Osteocyte (in vitro differentiated cells): ENCODE measurements at regions not wholly inside any gene's neighbourhood (a gene's known extent, or its start where the extent isn't known, plus 50 kb on each side); places are given as distances from the start of the nearest gene placed in this dataset.

Experiments
- DNase-seq: peaks from one replicate; pipeline ENCODE4 v3.0.0; 2021; ENCODE audit warnings: mixed read lengths; ENCODE audit not compliant: unreplicated experiment; ENCODE audit errors: extremely low spot score
- H3K27ac Mint-ChIP-seq: one replicate; pipeline ENCODE4 v1.8.0; 2021; ENCODE audit warnings: mild to moderate bottlenecking, mixed read lengths; ENCODE audit not compliant: unreplicated experiment
- H3K27me3 Mint-ChIP-seq: one replicate; pipeline ENCODE4 v1.8.0; 2021; ENCODE audit warnings: mixed read lengths; ENCODE audit not compliant: unreplicated experiment
- H3K36me3 Mint-ChIP-seq: one replicate; pipeline ENCODE4 v1.8.0; 2021; ENCODE audit warnings: mixed read lengths; ENCODE audit not compliant: unreplicated experiment
- H3K4me1 Mint-ChIP-seq: one replicate; pipeline ENCODE4 v1.8.0; 2021; ENCODE audit warnings: mixed read lengths; ENCODE audit not compliant: unreplicated experiment
- H3K4me3 Mint-ChIP-seq: one replicate; pipeline ENCODE4 v1.8.0; 2021; ENCODE audit warnings: mild to moderate bottlenecking, moderate library complexity, mixed read lengths; ENCODE audit not compliant: unreplicated experiment
- H3K9me3 Mint-ChIP-seq: one replicate; pipeline ENCODE4 v1.8.0; 2021; ENCODE audit warnings: mixed read lengths; ENCODE audit not compliant: unreplicated experiment
- TF ChIP-seq, protein P1 (sequence below): fragments of 200-600 bp; sonication (generic); IDR thresholded peaks from 2 replicates; pipeline ENCODE4 v1.5.0; 2021; ENCODE audit warnings: antibody characterized with exemption, mild to moderate bottlenecking, moderate library complexity

GRCh38 chr6:21426841-21427490 lies 166.6 kb upstream of the SOX4 start:
- Mint-ChIP-seq H3K36me3 (no peaks in the 10 kb centered on the region), H3K9me3 (peaks cover 9% of the 10 kb centered on the region)
- DNase-seq = no peak

DNA sequence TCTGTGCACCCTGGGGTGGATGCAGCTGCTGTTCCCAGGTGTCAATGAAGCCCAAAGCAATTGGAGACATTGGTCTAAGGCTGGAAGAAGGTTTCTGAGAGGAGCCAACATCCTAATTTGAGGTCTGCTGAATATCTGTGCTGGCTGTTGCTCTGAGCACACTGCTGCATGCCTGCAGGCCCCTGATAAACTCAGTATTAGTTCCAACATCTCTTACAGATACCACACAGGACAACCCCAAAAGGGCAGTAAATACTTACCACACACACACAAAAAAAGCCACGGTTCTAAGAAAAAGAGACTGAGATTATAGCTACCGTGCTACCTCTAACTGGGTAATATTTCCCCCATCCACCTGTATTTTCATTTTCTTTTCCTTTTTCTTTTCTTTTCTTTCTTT lies 164.3 kb upstream of the SOX4 start:
- Mint-ChIP-seq H3K9me3 (peaks cover 9% of the 10 kb centered on the region), H3K27me3 (no peaks in the 10 kb centered on the region), H3K4me3 (no peak overlapping the region), H3K4me1 (no peaks in the 10 kb centered on the region), H3K27ac (no peak overlapping the region), H3K36me3 (no peaks in the 10 kb centered on the region)
- TF ChIP-seq, protein P1, sequence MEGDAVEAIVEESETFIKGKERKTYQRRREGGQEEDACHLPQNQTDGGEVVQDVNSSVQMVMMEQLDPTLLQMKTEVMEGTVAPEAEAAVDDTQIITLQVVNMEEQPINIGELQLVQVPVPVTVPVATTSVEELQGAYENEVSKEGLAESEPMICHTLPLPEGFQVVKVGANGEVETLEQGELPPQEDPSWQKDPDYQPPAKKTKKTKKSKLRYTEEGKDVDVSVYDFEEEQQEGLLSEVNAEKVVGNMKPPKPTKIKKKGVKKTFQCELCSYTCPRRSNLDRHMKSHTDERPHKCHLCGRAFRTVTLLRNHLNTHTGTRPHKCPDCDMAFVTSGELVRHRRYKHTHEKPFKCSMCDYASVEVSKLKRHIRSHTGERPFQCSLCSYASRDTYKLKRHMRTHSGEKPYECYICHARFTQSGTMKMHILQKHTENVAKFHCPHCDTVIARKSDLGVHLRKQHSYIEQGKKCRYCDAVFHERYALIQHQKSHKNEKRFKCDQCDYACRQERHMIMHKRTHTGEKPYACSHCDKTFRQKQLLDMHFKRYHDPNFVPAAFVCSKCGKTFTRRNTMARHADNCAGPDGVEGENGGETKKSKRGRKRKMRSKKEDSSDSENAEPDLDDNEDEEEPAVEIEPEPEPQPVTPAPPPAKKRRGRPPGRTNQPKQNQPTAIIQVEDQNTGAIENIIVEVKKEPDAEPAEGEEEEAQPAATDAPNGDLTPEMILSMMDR = no peak
- DNase-seq = no peak

More at GRCh38 chr6:21426841-21427490, 166.6 kb upstream of the SOX4 start:
- TF ChIP-seq, protein P1 = no peak
- H3K27me3 Mint-ChIP-seq = no peaks in the 10 kb centered on the region
- no peak overlapping the region for H3K27ac Mint-ChIP-seq
- H3K4me1 Mint-ChIP-seq = no peaks in the 10 kb centered on the region
- H3K4me3 Mint-ChIP-seq = no peak overlapping the region

DNA sequence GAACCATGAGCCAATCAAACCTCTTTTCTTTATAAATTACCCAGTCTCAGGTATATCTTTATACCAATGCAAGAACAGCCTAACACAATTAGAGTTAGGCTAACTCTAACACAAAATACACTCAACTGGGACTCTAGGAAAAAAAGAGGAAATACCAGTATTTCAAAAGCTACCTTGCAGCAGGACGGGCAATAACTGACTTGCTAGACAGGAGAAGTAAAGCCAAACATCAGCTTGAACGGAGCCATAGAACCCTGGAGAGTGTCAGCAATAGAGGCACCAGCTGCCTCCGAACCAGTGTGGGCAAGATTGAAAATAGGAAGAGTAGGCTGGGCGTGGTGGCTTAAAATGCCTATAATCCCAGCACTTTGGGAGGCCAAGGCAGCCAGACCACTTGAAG lies 162.0 kb upstream of the SOX4 start:
- Mint-ChIP-seq H3K4me3 (no peak overlapping the region), H3K27ac (no peak overlapping the region), H3K27me3 (no peaks in the 10 kb centered on the region), H3K9me3 (peaks cover 5% of the 10 kb centered on the region), H3K4me1 (no peaks in the 10 kb centered on the region), H3K36me3 (no peaks in the 10 kb centered on the region)
- TF ChIP-seq, protein P1 = no peak
- DNase-seq = no peak

- H3K36me3 Mint-ChIP-seq = no peaks in the 10 kb centered on the region
- H3K4me3 Mint-ChIP-seq = no peak overlapping the region
- H3K4me1 Mint-ChIP-seq = no peaks in the 10 kb centered on the region
- TF ChIP-seq, protein P1 = no peak
- H3K27ac Mint-ChIP-seq = no peak overlapping the region
- H3K9me3 Mint-ChIP-seq = no peaks in the 10 kb centered on the region
- no peaks in the 10 kb centered on the region for H3K27me3 Mint-ChIP-seq
- DNase-seq = no peak
Observed at GRCh38 chr6:21436625-21437024, 156.9 kb upstream of the SOX4 start.

DNA sequence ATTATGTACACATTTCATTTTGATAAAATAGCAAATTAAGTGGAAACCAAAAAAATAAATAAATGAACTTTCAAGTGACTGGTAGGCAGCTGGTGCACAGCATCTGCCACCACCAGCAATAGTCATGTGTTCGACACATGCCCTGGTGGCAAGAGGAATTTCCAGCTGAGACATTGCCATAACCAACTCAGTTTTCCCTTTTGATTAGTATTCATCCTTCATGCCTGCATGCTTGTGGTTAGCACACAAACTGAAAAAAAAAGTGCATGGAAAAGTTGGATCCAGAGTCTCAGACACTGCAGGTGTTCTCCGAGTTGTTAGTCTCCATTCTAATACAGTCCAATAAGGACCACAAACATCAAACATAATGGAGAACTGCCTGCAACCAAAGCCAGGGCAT lies 156.0 kb upstream of the SOX4 start:
- Mint-ChIP-seq H3K4me3 (no peak overlapping the region), H3K27me3 (no peaks in the 10 kb centered on the region), H3K9me3 (no peaks in the 10 kb centered on the region), H3K36me3 (no peaks in the 10 kb centered on the region), H3K4me1 (no peaks in the 10 kb centered on the region), H3K27ac (no peak overlapping the region)
- DNase-seq = no peak
- TF ChIP-seq, protein P1 = no peak
